ENCODE measurements at regions not wholly inside any gene's neighbourhood (a gene's known extent, or its start where the extent isn't known, plus 50 kb on each side); places are given as distances from the start of the nearest gene placed in this dataset.

DNA sequence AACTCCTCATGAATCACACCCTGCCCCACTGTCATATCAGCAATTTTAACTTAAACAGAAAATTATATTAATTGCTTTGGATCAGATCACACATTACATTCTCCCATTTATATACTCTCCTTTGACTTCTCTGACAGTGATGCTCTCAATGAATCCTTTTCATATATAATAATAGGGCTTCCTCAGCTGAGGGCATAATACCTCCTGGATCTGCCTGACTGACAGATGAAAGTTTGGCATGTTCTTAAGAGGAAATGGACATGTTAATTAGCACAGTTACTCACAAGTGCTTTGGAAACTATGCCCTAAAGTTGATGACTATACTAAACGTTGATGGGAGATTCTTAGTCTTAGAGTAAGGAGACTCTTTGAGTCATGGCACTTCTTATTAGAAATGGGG lies 478.2 kb upstream of the LRRN3 start:
- ATAC-seq (no peak), DNase-seq (ENCODE audit: low read depth, low spot score) (no peak), FAIRE-seq (no peak)
- Histone ChIP-seq H3K4me2 (ENCODE audit: control insufficient read depth, insufficient read depth) (no peak overlapping the region), H3K4me3 (no peak overlapping the region), H3K36me3 (ENCODE audit: control insufficient read depth in 2 of 2, insufficient read depth in 2 of 2, low read length in 1 of 2) (no peaks in the 10 kb centered on the region), H3K79me2 (ENCODE audit: control insufficient read depth, insufficient read depth, low read length) (no peaks in the 10 kb centered on the region), H3K9ac (ENCODE audit: control insufficient read depth, insufficient read depth, low read length) (no peak overlapping the region), H3K27ac (ENCODE audit: control insufficient read depth, insufficient read depth) (no peak overlapping the region), H4K20me1 (ENCODE audit: control insufficient read depth, insufficient read depth) (no peaks in the 10 kb centered on the region), H3K27me3 (replicated peaks in 1 of 2; ENCODE audit: control insufficient read depth in 2 of 2, insufficient read depth in 2 of 2, low read length in 1 of 2) (no peaks in the 10 kb centered on the region), H3K9me3 (replicated peaks; ENCODE audit: control insufficient read depth, insufficient read depth, low read length) (no peaks in the 10 kb centered on the region), H2AFZ (ENCODE audit: control insufficient read depth, low read depth, low read length) (no peak overlapping the region), H3K4me1 (ENCODE audit: control insufficient read depth, insufficient read depth, low read length) (no peaks in the 10 kb centered on the region)
- no peak for TF ChIP-seq MTA3 (IDR thresholded peaks at IDR 0.05; ENCODE audit: borderline replicate concordance, low read length)
- TF ChIP-seq TCF12 (IDR thresholded peaks at IDR 0.05; ENCODE audit: low read depth, low read length) = no peak
- TF ChIP-seq, protein P1, sequence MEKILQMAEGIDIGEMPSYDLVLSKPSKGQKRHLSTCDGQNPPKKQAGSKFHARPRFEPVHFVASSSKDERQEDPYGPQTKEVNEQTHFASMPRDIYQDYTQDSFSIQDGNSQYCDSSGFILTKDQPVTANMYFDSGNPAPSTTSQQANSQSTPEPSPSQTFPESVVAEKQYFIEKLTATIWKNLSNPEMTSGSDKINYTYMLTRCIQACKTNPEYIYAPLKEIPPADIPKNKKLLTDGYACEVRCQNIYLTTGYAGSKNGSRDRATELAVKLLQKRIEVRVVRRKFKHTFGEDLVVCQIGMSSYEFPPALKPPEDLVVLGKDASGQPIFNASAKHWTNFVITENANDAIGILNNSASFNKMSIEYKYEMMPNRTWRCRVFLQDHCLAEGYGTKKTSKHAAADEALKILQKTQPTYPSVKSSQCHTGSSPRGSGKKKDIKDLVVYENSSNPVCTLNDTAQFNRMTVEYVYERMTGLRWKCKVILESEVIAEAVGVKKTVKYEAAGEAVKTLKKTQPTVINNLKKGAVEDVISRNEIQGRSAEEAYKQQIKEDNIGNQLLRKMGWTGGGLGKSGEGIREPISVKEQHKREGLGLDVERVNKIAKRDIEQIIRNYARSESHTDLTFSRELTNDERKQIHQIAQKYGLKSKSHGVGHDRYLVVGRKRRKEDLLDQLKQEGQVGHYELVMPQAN (conservative IDR thresholded peaks at IDR 0.05) = no peak
- TF ChIP-seq SUZ12 (IDR thresholded peaks at IDR 0.05; ENCODE audit: unreplicated experiment) = no peak
- TF ChIP-seq, protein P2, sequence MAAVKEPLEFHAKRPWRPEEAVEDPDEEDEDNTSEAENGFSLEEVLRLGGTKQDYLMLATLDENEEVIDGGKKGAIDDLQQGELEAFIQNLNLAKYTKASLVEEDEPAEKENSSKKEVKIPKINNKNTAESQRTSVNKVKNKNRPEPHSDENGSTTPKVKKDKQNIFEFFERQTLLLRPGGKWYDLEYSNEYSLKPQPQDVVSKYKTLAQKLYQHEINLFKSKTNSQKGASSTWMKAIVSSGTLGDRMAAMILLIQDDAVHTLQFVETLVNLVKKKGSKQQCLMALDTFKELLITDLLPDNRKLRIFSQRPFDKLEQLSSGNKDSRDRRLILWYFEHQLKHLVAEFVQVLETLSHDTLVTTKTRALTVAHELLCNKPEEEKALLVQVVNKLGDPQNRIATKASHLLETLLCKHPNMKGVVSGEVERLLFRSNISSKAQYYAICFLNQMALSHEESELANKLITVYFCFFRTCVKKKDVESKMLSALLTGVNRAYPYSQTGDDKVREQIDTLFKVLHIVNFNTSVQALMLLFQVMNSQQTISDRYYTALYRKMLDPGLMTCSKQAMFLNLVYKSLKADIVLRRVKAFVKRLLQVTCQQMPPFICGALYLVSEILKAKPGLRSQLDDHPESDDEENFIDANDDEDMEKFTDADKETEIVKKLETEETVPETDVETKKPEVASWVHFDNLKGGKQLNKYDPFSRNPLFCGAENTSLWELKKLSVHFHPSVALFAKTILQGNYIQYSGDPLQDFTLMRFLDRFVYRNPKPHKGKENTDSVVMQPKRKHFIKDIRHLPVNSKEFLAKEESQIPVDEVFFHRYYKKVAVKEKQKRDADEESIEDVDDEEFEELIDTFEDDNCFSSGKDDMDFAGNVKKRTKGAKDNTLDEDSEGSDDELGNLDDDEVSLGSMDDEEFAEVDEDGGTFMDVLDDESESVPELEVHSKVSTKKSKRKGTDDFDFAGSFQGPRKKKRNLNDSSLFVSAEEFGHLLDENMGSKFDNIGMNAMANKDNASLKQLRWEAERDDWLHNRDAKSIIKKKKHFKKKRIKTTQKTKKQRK (IDR thresholded peaks at IDR 0.05; ENCODE audit: low read depth, low read length) = no peak
- no peak for TF ChIP-seq SMAD1 (IDR thresholded peaks at IDR 0.05; ENCODE audit: low read depth, partially characterized antibody)
- no peak for TF ChIP-seq BCL11A (IDR thresholded peaks at IDR 0.05; ENCODE audit: low read depth, low read length)
- no peak for TF ChIP-seq MYC (IDR thresholded peaks at IDR 0.05; ENCODE audit: insufficient read depth, insufficient read length, insufficient replicate concordance, low read length, severe bottlenecking)
- TF ChIP-seq, protein P3, sequence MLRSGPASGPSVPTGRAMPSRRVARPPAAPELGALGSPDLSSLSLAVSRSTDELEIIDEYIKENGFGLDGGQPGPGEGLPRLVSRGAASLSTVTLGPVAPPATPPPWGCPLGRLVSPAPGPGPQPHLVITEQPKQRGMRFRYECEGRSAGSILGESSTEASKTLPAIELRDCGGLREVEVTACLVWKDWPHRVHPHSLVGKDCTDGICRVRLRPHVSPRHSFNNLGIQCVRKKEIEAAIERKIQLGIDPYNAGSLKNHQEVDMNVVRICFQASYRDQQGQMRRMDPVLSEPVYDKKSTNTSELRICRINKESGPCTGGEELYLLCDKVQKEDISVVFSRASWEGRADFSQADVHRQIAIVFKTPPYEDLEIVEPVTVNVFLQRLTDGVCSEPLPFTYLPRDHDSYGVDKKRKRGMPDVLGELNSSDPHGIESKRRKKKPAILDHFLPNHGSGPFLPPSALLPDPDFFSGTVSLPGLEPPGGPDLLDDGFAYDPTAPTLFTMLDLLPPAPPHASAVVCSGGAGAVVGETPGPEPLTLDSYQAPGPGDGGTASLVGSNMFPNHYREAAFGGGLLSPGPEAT (IDR thresholded peaks at IDR 0.05; ENCODE audit: low read depth) = no peak
- no peak for TF ChIP-seq PAX5 (IDR thresholded peaks at IDR 0.05; ENCODE audit: borderline replicate concordance, low read depth, low read length)
- TF ChIP-seq ZZZ3 (IDR thresholded peaks at IDR 0.05; ENCODE audit: control insufficient read depth, insufficient read length, low read depth) = no peak
- TF ChIP-seq ATF7 (IDR thresholded peaks at IDR 0.05; ENCODE audit: low read depth) = no peak
- no peak for TF ChIP-seq TARDBP (IDR thresholded peaks at IDR 0.05; ENCODE audit: borderline replicate concordance)
- TF ChIP-seq JUNB (IDR thresholded peaks at IDR 0.05) = no peak
- TF ChIP-seq HDGF (IDR thresholded peaks at IDR 0.05) = no peak
- no peak for TF ChIP-seq WRNIP1 (IDR thresholded peaks at IDR 0.05; ENCODE audit: borderline replicate concordance, low read depth, low read length)
- TF ChIP-seq TAF1 (IDR thresholded peaks at IDR 0.05; ENCODE audit: borderline replicate concordance, low read depth, low read length) = no peak
- ChIA-PET CTCF (no interaction called here), POLR2A (no interaction called here), SMC1A (ENCODE audit: uncharacterized antibody, unreplicated experiment) (no interaction called here), RAD21 (ENCODE audit: unreplicated experiment) (no interaction called here)
- intact Hi-C loops (cut with micrococcal nuclease; ENCODE audit: unreplicated experiment) (no loop called here), in situ Hi-C loops (cut with MboI) (no loop called here)
- BruUV-seq (replicated peaks) = no TSS peak
- 0% methylated on average over 1 of the region's 1 CpG for WGBS (ENCODE audit: insufficient coverage, insufficient replicate concordance, low lambda C conversion rate, missing lambda C conversion rate)
